NCI-H128 (cell line): ENCODE measurements at regions not wholly inside any gene's neighbourhood (a gene's known extent, or its start where the extent isn't known, plus 50 kb on each side); places are given as distances from the start of the nearest gene placed in this dataset.

Source experiments
- DNase-seq: peaks from one replicate; lab custom pipeline; 2025; ENCODE audit not compliant: unreplicated experiment; lab: John Stamatoyannopoulos, UW

- no peak for DNase-seq
These were observed 58.1 kb upstream of the MEF2A start for GRCh38 chr15:99507504-99508310.

GRCh38 chr15:99508311-99508645 is 57.5 kb upstream of the MEF2A start:
- no peak for DNase-seq

- no peak for DNase-seq
These were observed 56.9 kb upstream of the MEF2A start for GRCh38 chr15:99508852-99509251.

- no peak for DNase-seq
These were observed 55.9 kb upstream of the MEF2A start for GRCh38 chr15:99509686-99510461.

GRCh38 chr15:99511531-99511865 is 54.3 kb upstream of the MEF2A start:
- no peak for DNase-seq

DNA sequence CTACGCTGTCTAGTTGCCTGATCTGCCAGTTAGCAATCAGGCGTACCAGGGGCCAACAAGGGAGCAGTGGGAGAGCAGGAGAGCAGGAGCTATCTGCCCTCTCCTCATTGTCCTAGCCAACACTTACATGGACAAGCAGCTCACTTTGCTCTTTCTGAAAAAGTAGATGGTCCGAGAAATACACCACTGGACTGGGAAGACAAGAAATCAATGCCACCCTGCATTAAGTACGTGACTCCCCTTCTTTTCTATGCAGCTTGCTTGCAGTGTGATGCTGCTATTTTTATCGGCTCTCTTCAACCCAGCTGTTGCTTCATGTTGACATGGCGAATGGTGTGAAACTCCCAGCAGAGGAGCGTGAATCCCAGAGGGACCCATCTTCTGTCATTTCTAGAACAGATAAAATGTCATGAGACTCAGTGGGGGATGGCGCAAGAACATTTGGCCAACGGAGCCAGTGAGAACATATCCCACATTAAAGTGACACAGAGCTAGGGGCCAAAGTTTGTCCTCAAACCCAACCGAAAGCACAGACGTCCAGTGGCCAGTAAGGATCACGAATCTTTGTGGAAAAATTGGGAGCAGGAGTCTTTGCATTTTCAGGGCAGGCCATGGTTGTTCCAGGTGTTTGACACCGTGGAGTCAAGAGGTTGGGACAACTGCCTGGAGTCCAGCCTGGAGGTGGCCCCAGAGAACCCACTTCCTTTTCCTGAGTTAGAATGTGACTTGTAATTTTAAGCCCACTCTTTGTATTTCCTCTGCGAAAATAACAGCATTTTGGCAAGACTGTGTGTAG is 53.7 kb upstream of the MEF2A start:
- no peak for DNase-seq

- no peak for DNase-seq
These were observed 51.5 kb upstream of the MEF2A start for GRCh38 chr15:99514306-99514705.
